Prostate gland (tissue), 2 donors: ENCODE measurements at regions not wholly inside any gene's neighbourhood (a gene's known extent, or its start where the extent isn't known, plus 50 kb on each side); places are given as distances from the start of the nearest gene placed in this dataset.

Experiments
- DNase-seq: peaks from one replicate; pipeline ENCODE4 v3.0.0-alpha.2; 2019; ENCODE audit warnings: low spot score
- H3K27ac ChIP-seq, 2 donors: fragments of 200-600 bp; sonication (generic); 2 replicates each; pipeline ENCODE4 v1.5.1; 2017 to 2019
- H3K27me3 ChIP-seq: fragments of 200-600 bp; sonication (generic); replicated peaks from 2 replicates; pipeline ENCODE4 v1.5.1; 2019; ENCODE audit not compliant: insufficient read depth
- H3K36me3 ChIP-seq, 2 donors: fragments of 200-600 bp; sonication (generic); 1 replicate in 1 of 2; 2 replicates in 1 of 2; pipeline versions ENCODE4 v1.5.1 to v1.8.1; 2017 to 2019
- H3K4me1 ChIP-seq: fragments of 200-600 bp; sonication (generic); replicated peaks from 2 replicates; pipeline ENCODE4 v1.5.1; 2019
- H3K4me3 ChIP-seq, 2 donors: fragments of 200-600 bp; sonication (generic); 2 replicates each; pipeline ENCODE4 v1.5.1; 2017 to 2019
- H3K9me3 ChIP-seq: fragments of 200-600 bp; sonication (generic); 2 replicates; pipeline ENCODE4 v1.5.1; 2017
- POLR2A ChIP-seq: fragments of 450-650 bp; IDR thresholded peaks from one replicate; pipeline ENCODE4 v1.6.1; 2016; ENCODE audit warnings: antibody characterized with exemption, mild to moderate bottlenecking
- POLR2AphosphoS5 ChIP-seq: sonication (generic); formaldehyde crosslinking; IDR thresholded peaks from one replicate; pipeline ENCODE4 v1.6.1; 2017; ENCODE audit warnings: antibody characterized with exemption
- WGBS: methylation state at CpG from one replicate; pipeline ENCODE4 v1.1.5; 2018; 5-methylcytosine and 5-hydroxymethylcytosine counted together
- intact Hi-C: fragments of 100-400 bp; cut with DNase I; formaldehyde crosslinking; loops from one replicate; pipeline ENCODE4 v1.14.2; 2022
- TF ChIP-seq, protein P1 (sequence below), 4 experiments: fragments of 200-600 bp in 2 of 4; fragments of 450-650 bp in 2 of 4; sonication (generic) in 2 of 4; IDR thresholded peaks; 1 replicate in 3 of 4; 2 replicates in 1 of 4; pipeline ENCODE4 v1.5.1; 2016 to 2019; ENCODE audit warnings: antibody characterized with exemption in 4 of 4, mild to moderate bottlenecking in 2 of 4, moderate library complexity in 2 of 4

DNA sequence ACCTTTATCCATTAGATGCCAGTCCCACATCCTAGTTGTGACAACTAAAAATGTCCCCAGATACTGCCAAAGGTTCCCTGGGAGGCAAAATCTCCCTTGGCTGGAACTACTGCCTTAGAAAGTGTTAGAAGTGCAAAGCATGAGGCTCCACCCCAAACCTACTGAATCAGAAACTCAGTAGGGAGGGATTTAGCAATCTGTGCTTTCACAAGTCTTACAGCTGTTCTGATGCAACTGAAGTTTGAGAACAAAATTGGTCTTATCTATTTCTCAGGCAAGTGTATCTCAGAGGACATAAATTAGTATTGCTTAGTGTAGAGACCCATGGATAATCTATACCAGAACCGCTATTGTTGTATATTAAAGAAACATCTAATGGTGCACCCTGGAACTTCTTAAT, 70.2 kb downstream of the CLDN1 start:
- no peaks in the 10 kb centered on the region for H3K9me3 ChIP-seq
- no peak overlapping the region for H3K27ac ChIP-seq
- TF ChIP-seq POLR2AphosphoS5 (no peak), POLR2A (no peak)
- TF ChIP-seq, protein P1, sequence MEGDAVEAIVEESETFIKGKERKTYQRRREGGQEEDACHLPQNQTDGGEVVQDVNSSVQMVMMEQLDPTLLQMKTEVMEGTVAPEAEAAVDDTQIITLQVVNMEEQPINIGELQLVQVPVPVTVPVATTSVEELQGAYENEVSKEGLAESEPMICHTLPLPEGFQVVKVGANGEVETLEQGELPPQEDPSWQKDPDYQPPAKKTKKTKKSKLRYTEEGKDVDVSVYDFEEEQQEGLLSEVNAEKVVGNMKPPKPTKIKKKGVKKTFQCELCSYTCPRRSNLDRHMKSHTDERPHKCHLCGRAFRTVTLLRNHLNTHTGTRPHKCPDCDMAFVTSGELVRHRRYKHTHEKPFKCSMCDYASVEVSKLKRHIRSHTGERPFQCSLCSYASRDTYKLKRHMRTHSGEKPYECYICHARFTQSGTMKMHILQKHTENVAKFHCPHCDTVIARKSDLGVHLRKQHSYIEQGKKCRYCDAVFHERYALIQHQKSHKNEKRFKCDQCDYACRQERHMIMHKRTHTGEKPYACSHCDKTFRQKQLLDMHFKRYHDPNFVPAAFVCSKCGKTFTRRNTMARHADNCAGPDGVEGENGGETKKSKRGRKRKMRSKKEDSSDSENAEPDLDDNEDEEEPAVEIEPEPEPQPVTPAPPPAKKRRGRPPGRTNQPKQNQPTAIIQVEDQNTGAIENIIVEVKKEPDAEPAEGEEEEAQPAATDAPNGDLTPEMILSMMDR (IDR thresholded peaks at IDR 0.05): no peak
- no peak overlapping the region for H3K4me3 ChIP-seq
- H3K36me3 ChIP-seq: no peaks in the 10 kb centered on the region
- no peaks in the 10 kb centered on the region for H3K4me1 ChIP-seq
- no peaks in the 10 kb centered on the region for H3K27me3 ChIP-seq
- intact Hi-C loops: no loop called here
- no peak for DNase-seq
- 97% methylated on average over 1 of the region's 1 CpG for WGBS

DNA sequence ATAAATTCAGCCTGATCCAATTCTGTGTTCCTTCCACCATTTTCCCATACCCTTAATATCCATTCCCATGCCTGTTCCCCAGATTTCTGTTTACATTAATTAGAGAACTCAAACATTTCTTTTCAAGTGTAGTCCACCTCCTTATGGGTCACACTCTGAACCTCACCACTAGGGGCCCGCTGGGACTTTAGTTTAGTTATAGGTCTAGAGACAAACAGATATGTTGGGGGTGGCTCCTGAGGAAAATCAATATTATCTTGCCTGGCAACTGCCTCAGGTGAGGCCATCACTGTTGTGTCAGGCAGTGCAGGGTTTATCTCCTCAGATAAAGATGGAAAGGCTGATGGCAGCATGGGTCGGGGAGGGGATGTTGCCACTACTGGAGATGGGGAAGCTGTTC, 72.8 kb downstream of the CLDN1 start:
- intact Hi-C loops: no loop called here
- no peaks in the 10 kb centered on the region for H3K27me3 ChIP-seq
- no peak overlapping the region for H3K4me3 ChIP-seq
- TF ChIP-seq POLR2A: no peak
- TF ChIP-seq, protein P1 (IDR thresholded peaks at IDR 0.05): no peak
- no peak for TF ChIP-seq POLR2AphosphoS5
- no peak for DNase-seq
- H3K36me3 ChIP-seq: no peaks in the 10 kb centered on the region
- WGBS: 98% methylated on average over 2 of the region's 2 CpGs
- no peaks in the 10 kb centered on the region for H3K9me3 ChIP-seq
- no peaks in the 10 kb centered on the region for H3K4me1 ChIP-seq
- H3K27ac ChIP-seq: no peak overlapping the region

- Histone ChIP-seq H3K36me3 (no peaks in the 10 kb centered on the region), H3K27me3 (no peaks in the 10 kb centered on the region), H3K27ac (no peak overlapping the region), H3K9me3 (no peaks in the 10 kb centered on the region), H3K4me1 (no peaks in the 10 kb centered on the region), H3K4me3 (no peak overlapping the region)
- 40% methylated on average over 2 of the region's 2 CpGs for WGBS
- no peak for DNase-seq
- TF ChIP-seq POLR2A (no peak), POLR2AphosphoS5 (no peak)
- TF ChIP-seq, protein P1 (IDR thresholded peaks at IDR 0.05): no peak
- intact Hi-C loops: no loop called here
Observed at GRCh38 chr3:190242147-190242546, 80.1 kb downstream of the CLDN1 start.

- 87% methylated on average over 2 of the region's 2 CpGs for WGBS
- intact Hi-C loops: no loop called here
- Histone ChIP-seq H3K27me3 (no peaks in the 10 kb centered on the region), H3K27ac (no peak overlapping the region), H3K36me3 (no peaks in the 10 kb centered on the region), H3K4me3 (no peak overlapping the region), H3K9me3 (no peaks in the 10 kb centered on the region), H3K4me1 (no peaks in the 10 kb centered on the region)
- TF ChIP-seq POLR2AphosphoS5 (no peak), POLR2A (no peak)
- TF ChIP-seq, protein P1 (IDR thresholded peaks at IDR 0.05): no peak
- no peak for DNase-seq
Observed at GRCh38 chr3:190239325-190239724, 82.9 kb downstream of the CLDN1 start.

- Histone ChIP-seq H3K27me3 (no peaks in the 10 kb centered on the region), H3K4me3 (no peak overlapping the region), H3K27ac (no peak overlapping the region), H3K4me1 (no peaks in the 10 kb centered on the region), H3K9me3 (no peaks in the 10 kb centered on the region), H3K36me3 (no peaks in the 10 kb centered on the region)
- 87% methylated on average over 5 of the region's 5 CpGs for WGBS
- intact Hi-C loops: no loop called here
- DNase-seq: no peak
- TF ChIP-seq, protein P1 (IDR thresholded peaks at IDR 0.05): no peak
- TF ChIP-seq POLR2A (no peak), POLR2AphosphoS5 (no peak)
Observed at GRCh38 chr3:190238871-190239270, 83.4 kb downstream of the CLDN1 start.
